ENCODE measurements at regions not wholly inside any gene's neighbourhood (a gene's known extent, or its start where the extent isn't known, plus 50 kb on each side); places are given as distances from the start of the nearest gene placed in this dataset.

DNA sequence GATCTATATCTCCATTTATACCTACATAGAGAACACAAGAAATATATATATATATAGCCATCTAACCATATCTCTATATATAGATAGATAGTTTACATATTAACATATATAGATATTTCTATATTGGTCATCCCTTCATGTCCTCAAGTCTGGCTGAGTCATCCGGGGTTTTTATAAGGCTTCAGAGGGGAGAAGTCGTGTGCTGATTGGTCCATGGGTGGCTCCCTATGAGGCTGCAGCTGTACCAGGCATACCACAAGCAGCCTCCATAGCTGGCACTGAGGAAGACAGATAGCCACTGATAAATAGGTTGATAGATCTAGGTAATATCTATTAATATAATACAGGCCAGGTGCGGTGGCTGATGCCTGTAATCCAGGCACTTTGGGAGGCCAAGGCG, 618.3 kb upstream of the SETBP1 start:
- Histone ChIP-seq H3K4me1 (no peaks in the 10 kb centered on the region), H3K4me3 (no peak overlapping the region), H3K9me3 (no peaks in the 10 kb centered on the region), H3K27ac (no peak overlapping the region), H3K36me3 (no peaks in the 10 kb centered on the region), H3K27me3 (no peaks in the 10 kb centered on the region)
- WGBS, 5 donors = 87 to 97% (median 93%) methylated on average over 4 of the region's 4 CpGs
- intact Hi-C loops (cut with DNase I; ENCODE audit: low total_unique reads) = no loop called here
- DNase-seq = no peak
- TF ChIP-seq EP300 (IDR thresholded peaks at IDR 0.05) (no peak), POLR2AphosphoS5 (IDR thresholded peaks at IDR 0.05) (no peak)

GRCh38 chr18:44065206-44065605, 615.5 kb upstream of the SETBP1 start:
- TF ChIP-seq EP300 (IDR thresholded peaks at IDR 0.05) (no peak), CTCF (IDR thresholded peaks at IDR 0.05) (no peak), POLR2A (IDR thresholded peaks at IDR 0.05) (no peak), POLR2AphosphoS5 (IDR thresholded peaks at IDR 0.05) (no peak)
- no peaks in the 10 kb centered on the region for H3K9me3 ChIP-seq
- H3K27ac ChIP-seq = no peak overlapping the region
- 72 to 88% (median 78%) methylated on average over 3 of the region's 3 CpGs for WGBS, 5 donors
- intact Hi-C loops (cut with DNase I; ENCODE audit: low total_unique reads) = no loop called here
- H3K36me3 ChIP-seq = no peaks in the 10 kb centered on the region
- no peaks in the 10 kb centered on the region for H3K4me1 ChIP-seq
- no peak for DNase-seq
- no peaks in the 10 kb centered on the region for H3K27me3 ChIP-seq
- H3K4me3 ChIP-seq = no peak overlapping the region

DNA sequence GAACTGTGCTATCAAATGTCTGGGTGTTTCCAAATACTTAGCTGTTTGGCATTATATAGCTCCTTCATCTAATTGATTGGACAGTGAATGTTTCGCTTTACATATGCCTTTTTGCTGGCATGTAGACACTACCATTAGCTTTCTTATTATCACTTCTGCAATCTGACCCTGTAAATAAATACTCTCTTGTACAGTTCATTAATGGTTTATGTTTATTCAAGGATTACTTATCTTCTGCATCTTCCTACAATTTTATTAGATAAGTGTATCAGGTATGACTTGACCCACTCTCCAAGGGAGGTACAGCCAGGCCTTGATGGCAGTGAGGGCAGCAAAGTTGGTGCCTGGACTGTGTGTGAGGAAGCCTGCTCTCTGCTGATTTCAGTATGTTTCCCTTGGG, 614.1 kb upstream of the SETBP1 start:
- Histone ChIP-seq H3K9me3 (no peaks in the 10 kb centered on the region), H3K27me3 (no peaks in the 10 kb centered on the region), H3K4me1 (no peaks in the 10 kb centered on the region), H3K4me3 (no peak overlapping the region), H3K27ac (no peak overlapping the region), H3K36me3 (no peaks in the 10 kb centered on the region)
- no peak for DNase-seq
- TF ChIP-seq POLR2A (IDR thresholded peaks at IDR 0.05) (no peak), CTCF (IDR thresholded peaks at IDR 0.05) (no peak), EP300 (IDR thresholded peaks at IDR 0.05) (no peak), POLR2AphosphoS5 (IDR thresholded peaks at IDR 0.05) (no peak)
- WGBS, 5 donors = 80 to 100% (median 89%) methylated on average over 1 of the region's 1 CpG
- intact Hi-C loops (cut with DNase I; ENCODE audit: low total_unique reads) = no loop called here

DNA sequence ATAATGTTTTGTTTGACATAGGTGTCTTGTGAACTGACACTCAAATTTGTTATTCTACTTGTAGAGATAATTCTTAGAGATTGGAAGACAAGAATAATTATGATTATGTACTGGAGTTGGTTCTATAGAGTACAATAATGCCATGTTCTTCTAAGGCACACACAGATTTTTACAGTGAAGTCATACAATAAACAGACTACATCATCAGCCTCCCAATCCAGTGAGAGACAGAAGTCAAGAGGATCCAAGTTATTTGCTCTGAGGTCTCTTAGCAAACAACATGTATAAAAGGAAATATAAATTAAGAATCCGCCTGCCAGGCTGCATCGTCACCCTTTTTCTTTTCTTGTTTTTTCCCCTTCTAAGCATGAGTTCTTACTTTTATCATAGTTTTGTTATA, 613.5 kb upstream of the SETBP1 start:
- no peaks in the 10 kb centered on the region for H3K36me3 ChIP-seq
- WGBS, 5 donors = 82 to 94% (median 87%) methylated on average over 2 of the region's 2 CpGs
- no peak for TF ChIP-seq POLR2A (IDR thresholded peaks at IDR 0.05)
- no peak for TF ChIP-seq POLR2AphosphoS5 (IDR thresholded peaks at IDR 0.05)
- no peak for TF ChIP-seq EP300 (IDR thresholded peaks at IDR 0.05)
- TF ChIP-seq CTCF (IDR thresholded peaks at IDR 0.05) = no peak
- H3K27me3 ChIP-seq = no peaks in the 10 kb centered on the region
- H3K27ac ChIP-seq = no peak overlapping the region
- H3K9me3 ChIP-seq = no peaks in the 10 kb centered on the region
- intact Hi-C loops (cut with DNase I; ENCODE audit: low total_unique reads) = no loop called here
- no peaks in the 10 kb centered on the region for H3K4me1 ChIP-seq
- H3K4me3 ChIP-seq = no peak overlapping the region
- no peak for DNase-seq

- no peak overlapping the region for H3K4me3 ChIP-seq
- H3K4me1 ChIP-seq = no peaks in the 10 kb centered on the region
- intact Hi-C loops (cut with DNase I; ENCODE audit: low total_unique reads) = no loop called here
- H3K27ac ChIP-seq = no peak overlapping the region
- 66 to 73% (median 68%) methylated on average over 3 of the region's 3 CpGs for WGBS, 5 donors
- DNase-seq = no peak
- no peaks in the 10 kb centered on the region for H3K36me3 ChIP-seq
- H3K27me3 ChIP-seq = no peaks in the 10 kb centered on the region
- H3K9me3 ChIP-seq = no peaks in the 10 kb centered on the region
- TF ChIP-seq POLR2AphosphoS5 (IDR thresholded peaks at IDR 0.05) (no peak), CTCF (IDR thresholded peaks at IDR 0.05) (no peak), EP300 (IDR thresholded peaks at IDR 0.05) (no peak), POLR2A (IDR thresholded peaks at IDR 0.05) (no peak)
Observed at GRCh38 chr18:44075038-44075437, 605.6 kb upstream of the SETBP1 start.
